SK-N-SH treated with all-trans-retinoic acid at 6 μM for 48 hours (cell line): ENCODE measurements at regions not wholly inside any gene's neighbourhood (a gene's known extent, or its start where the extent isn't known, plus 50 kb on each side); places are given as distances from the start of the nearest gene placed in this dataset.
"Not testable (repeated sequence)": the region's sequence is repeated elsewhere in the genome, so short reads cannot be mapped to it uniquely, and the experiment has no call there.

Experiments used
- ARNTL ChIP-seq: fragments of 450-650 bp; formaldehyde crosslinking; IDR thresholded peaks from 2 replicates; pipeline ENCODE4 v1.5.0; 2020; ENCODE audit warnings: low read depth, mild to moderate bottlenecking, moderate library complexity, borderline replicate concordance
- CSDC2 ChIP-seq: fragments of 250-450 bp; sonication (Bioruptor Pico); IDR thresholded peaks from 2 replicates; pipeline ENCODE4 v1.5.0; 2020; ENCODE audit warnings: mild to moderate bottlenecking, moderate library complexity
- ZFP3 ChIP-seq: fragments of 250-450 bp; sonication (Bioruptor Pico); IDR thresholded peaks from 2 replicates; pipeline ENCODE4 v1.5.0; 2020; ENCODE audit warnings: mild to moderate bottlenecking, moderate library complexity
- ZNF70 ChIP-seq: fragments of 450-650 bp; formaldehyde crosslinking; IDR thresholded peaks from 2 replicates; pipeline ENCODE4 v1.5.0; 2020; ENCODE audit warnings: mild to moderate bottlenecking, moderate library complexity
- TF ChIP-seq, protein P1 (sequence below): fragments of 250-450 bp; sonication (Bioruptor Pico); IDR thresholded peaks from 2 replicates; pipeline ENCODE4 v1.5.1; 2021; ENCODE audit warnings: mild to moderate bottlenecking, moderate library complexity
- TF ChIP-seq, protein P2 (sequence below): fragments of 250-450 bp; sonication (Bioruptor Pico); IDR thresholded peaks from 2 replicates; pipeline ENCODE4 v1.8.0; 2020; ENCODE audit warnings: mild to moderate bottlenecking, moderate library complexity, borderline replicate concordance

DNA sequence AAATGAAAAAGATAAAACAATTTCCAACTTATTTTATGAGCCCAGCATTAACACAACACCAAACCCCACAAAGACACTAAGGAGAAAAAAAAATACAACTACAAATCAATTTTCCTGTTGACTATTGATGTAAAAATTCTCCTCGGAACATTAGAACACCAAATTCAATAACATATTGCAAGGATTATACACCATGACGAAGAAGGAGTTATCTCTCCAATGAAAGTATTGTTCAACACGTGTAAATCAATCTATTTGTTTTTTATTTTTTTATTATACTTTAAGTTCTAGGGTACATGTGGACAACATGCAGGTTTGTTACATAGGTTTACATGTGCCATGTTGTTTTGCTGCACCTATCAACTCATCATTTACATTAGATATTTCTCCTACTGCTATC is 1632.3 kb downstream of the SPATA31A7 start:
- TF ChIP-seq, protein P1, sequence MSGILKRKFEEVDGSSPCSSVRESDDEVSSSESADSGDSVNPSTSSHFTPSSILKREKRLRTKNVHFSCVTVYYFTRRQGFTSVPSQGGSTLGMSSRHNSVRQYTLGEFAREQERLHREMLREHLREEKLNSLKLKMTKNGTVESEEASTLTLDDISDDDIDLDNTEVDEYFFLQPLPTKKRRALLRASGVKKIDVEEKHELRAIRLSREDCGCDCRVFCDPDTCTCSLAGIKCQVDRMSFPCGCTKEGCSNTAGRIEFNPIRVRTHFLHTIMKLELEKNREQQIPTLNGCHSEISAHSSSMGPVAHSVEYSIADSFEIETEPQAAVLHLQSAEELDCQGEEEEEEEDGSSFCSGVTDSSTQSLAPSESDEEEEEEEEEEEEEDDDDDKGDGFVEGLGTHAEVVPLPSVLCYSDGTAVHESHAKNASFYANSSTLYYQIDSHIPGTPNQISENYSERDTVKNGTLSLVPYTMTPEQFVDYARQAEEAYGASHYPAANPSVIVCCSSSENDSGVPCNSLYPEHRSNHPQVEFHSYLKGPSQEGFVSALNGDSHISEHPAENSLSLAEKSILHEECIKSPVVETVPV, result not testable (repeated sequence)
- not testable (repeated sequence) for TF ChIP-seq ARNTL; ZFP3 (CRISPR knock-in tag); CSDC2; ZNF70 (CRISPR knock-in tag)
- TF ChIP-seq, protein P2, sequence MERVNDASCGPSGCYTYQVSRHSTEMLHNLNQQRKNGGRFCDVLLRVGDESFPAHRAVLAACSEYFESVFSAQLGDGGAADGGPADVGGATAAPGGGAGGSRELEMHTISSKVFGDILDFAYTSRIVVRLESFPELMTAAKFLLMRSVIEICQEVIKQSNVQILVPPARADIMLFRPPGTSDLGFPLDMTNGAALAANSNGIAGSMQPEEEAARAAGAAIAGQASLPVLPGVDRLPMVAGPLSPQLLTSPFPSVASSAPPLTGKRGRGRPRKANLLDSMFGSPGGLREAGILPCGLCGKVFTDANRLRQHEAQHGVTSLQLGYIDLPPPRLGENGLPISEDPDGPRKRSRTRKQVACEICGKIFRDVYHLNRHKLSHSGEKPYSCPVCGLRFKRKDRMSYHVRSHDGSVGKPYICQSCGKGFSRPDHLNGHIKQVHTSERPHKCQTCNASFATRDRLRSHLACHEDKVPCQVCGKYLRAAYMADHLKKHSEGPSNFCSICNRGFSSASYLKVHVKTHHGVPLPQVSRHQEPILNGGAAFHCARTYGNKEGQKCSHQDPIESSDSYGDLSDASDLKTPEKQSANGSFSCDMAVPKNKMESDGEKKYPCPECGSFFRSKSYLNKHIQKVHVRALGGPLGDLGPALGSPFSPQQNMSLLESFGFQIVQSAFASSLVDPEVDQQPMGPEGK (CRISPR knock-in tag), result not testable (repeated sequence)
